ENCODE measurements at regions not wholly inside any gene's neighbourhood (a gene's known extent, or its start where the extent isn't known, plus 50 kb on each side); places are given as distances from the start of the nearest gene placed in this dataset.
"Not testable (repeated sequence)": the region's sequence is repeated elsewhere in the genome, so short reads cannot be mapped to it uniquely, and the experiment has no call there.

DNA sequence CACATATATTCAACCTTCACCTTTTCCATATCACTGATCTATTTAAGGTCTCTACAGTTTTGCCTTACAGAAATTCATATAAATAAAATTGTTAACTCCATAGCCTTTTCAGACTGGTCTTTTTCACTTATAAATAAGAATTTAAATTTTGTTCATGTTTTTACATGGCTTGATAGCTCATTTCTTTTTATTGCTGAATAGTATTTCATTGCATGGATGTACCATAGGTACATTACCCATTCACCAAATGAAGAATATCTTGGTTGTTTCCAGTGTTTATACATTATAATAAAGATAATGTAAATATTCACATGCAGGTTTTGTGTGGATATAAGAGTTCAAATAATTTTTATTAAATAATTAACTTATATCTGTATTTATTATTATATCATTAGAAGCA, 1765.0 kb downstream of the OTOL1 start:
- no peak for DNase-seq

GRCh38 chr3:163261056-163261455, 1764.4 kb downstream of the OTOL1 start:
- no peak for DNase-seq

DNA sequence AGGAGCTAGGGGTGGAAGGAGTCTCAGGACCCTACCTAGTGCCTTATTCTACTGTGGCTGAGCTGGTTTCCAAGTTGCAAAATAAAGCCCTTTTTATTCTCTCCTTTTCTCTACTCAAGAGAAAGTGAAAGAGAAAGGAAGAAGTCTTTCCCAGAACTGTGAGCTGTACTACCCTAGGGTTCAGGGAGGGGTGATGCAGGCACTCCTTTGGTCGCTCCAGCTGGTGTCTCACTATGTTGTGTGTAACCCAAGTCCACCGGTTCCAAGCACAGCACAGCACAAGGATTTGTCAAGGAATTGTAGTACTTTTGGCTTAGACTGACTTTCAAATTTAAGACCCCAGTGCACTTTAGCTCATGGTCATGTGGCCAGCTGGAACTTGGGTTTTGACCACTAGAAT, 1721.7 kb downstream of the OTOL1 start:
- no peak for DNase-seq

GRCh38 chr3:163213838-163214237, 1717.2 kb downstream of the OTOL1 start:
- no peak for DNase-seq

GRCh38 chr3:163196815-163197374, 1700.3 kb downstream of the OTOL1 start:
- DNase-seq = no peak

DNA sequence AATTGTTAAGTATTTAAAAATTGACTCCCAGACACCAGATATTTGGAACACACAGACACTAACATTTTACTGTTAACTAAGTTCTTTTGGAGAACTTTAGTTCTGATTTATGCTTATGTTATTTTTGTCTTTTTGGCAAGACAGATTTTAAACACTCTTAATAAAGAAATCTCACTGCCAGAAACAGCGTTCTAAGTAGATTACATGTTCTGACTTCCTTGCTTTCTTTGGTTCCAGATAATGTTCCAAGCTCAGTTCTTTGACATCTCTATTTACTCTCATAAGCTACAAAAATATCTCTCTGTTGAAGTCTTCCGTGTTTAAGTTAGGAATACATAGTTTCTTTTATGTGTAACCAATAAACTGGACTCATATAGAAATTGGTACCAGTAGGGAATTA, 1699.6 kb downstream of the OTOL1 start:
- DNase-seq = no peak

DNA sequence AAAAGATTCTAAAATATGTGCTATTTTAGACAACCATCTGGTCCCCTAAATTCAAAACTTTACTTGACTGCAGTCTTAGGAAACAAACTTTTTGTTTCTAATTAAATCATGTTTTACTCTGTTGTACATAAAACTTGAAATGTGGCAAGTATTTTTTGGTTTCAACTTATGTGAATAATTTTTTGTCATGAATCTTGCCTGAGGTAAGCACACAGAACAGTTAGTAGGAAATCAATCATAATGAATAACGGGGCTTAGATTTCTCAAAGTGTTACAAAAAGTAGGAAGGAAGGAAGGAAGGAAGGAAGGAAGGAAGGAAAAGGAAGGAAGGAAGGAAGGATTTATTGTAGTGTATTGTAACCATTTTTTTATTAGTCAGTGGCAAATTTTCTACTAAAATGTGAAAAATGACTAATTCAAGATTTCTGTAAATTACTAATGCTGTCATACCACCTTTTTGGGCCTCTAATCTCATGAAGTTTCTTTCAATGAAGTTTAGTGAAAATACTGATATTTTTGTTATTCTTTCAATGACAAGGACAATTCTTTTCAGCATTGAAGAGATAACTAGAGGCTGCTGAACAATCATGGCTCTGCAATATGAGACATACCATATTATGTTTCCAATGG, 1689.2 kb downstream of the OTOL1 start:
- DNase-seq = no peak

DNA sequence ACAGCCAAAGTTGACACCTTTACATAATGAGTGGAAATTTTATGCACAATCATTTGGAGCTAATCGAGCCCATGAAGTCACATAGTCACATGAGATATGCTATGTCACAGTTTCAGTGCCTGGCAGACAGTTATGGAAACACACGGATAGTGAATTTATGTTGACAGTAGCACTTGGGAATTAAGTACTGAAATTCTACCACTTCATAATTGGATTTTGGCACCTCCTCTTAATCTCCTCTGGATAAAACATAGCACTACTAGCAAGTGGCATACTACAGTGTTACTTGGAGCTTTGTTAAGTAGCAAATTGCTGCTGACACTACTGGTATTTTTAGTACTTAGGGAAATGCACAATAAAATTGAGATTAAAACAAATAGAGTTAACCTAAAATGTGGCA, 1679.4 kb downstream of the OTOL1 start:
- DNase-seq = no peak

- DNase-seq = not testable (repeated sequence)
Measured at GRCh38 chr3:163172513-163172912, 1675.9 kb downstream of the OTOL1 start.

DNA sequence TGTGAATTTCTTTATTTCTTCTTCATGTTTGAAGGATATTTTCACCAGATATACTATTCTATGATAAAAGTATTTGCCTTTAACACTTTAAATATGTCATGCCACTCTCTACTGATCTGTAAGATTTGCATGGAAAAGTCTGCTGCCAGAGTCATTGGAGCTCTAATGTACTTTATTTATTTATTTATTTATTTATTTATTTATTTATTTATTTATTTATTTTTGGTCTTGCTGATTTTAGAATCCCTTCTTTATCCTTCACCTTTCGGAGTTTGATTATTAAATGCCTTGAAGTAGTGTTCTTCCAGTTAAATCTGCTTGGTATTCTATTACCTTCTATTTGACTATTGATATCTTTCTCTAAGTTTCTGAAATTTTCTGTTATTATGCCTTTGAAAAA, 1669.6 kb downstream of the OTOL1 start:
- DNase-seq = no peak

GRCh38 chr3:163159306-163159705, 1662.7 kb downstream of the OTOL1 start:
- no peak for DNase-seq

- no peak for DNase-seq
Measured at GRCh38 chr3:163139600-163139999, 1643.0 kb downstream of the OTOL1 start.

GRCh38 chr3:163138258-163138657, 1641.7 kb downstream of the OTOL1 start:
- no peak for DNase-seq

DNA sequence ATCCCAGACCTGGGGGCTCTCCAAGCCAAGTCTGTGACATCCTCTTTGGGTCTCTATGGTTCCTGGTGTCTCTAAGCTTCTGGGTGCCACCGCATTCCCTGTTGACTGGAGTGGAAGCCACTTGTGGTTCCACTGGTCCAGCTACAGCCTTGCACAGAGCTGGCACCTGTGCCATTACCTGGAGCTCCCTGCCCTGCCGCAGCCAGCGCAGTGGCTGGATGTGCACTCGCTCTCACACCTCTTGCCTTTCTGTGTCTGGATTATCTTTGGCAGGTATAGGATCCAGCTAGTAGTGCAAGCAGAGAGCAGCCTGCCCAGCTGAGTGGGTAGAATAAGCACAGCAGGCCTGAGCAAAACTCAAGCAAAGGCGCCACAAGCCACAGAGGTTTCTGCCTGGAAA, 1635.5 kb downstream of the OTOL1 start:
- no peak for DNase-seq

- no peak for DNase-seq
Measured at GRCh38 chr3:163129287-163129686, 1632.7 kb downstream of the OTOL1 start.

DNA sequence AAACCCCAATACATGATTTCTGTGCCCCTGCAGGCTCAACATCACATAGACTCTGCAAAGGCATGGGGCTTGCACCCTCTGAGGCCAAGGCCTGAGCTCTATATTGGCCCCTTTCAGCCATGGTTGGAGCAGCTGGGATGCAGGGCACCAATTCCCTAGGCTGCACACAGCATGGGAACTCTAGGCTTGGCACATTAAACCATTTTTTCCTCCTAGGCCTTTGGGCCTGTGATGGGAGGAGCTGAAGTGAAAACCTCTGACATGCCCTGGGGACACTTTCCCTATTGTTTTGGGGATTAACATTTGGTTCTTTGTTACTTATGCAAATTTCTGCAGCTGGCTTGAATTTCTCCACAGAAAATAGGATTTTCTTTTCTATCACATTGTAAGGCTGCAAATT, 1629.5 kb downstream of the OTOL1 start:
- no peak for DNase-seq
